Breast epithelium (tissue), 3 donors: ENCODE measurements at regions not wholly inside any gene's neighbourhood (a gene's known extent, or its start where the extent isn't known, plus 50 kb on each side); places are given as distances from the start of the nearest gene placed in this dataset.

Experiments used
- POLR2A ChIP-seq: fragments of 450-650 bp; IDR thresholded peaks from one replicate; pipeline ENCODE4 v1.6.1; 2016; ENCODE audit warnings: antibody characterized with exemption, mild to moderate bottlenecking, moderate library complexity
- POLR2AphosphoS5 ChIP-seq, 3 donors: sonication (generic); formaldehyde crosslinking; IDR thresholded peaks; one replicate each; pipeline ENCODE4 v1.6.1; 2017; ENCODE audit warnings: antibody characterized with exemption in 3 of 3
- TF ChIP-seq, protein P1 (sequence below), 3 donors: fragments of 450-650 bp; IDR thresholded peaks; one replicate each; pipeline ENCODE4 v1.5.1; 2016 to 2017; ENCODE audit warnings: antibody characterized with exemption in 3 of 3, mild to moderate bottlenecking in 3 of 3, moderate library complexity in 3 of 3

DNA sequence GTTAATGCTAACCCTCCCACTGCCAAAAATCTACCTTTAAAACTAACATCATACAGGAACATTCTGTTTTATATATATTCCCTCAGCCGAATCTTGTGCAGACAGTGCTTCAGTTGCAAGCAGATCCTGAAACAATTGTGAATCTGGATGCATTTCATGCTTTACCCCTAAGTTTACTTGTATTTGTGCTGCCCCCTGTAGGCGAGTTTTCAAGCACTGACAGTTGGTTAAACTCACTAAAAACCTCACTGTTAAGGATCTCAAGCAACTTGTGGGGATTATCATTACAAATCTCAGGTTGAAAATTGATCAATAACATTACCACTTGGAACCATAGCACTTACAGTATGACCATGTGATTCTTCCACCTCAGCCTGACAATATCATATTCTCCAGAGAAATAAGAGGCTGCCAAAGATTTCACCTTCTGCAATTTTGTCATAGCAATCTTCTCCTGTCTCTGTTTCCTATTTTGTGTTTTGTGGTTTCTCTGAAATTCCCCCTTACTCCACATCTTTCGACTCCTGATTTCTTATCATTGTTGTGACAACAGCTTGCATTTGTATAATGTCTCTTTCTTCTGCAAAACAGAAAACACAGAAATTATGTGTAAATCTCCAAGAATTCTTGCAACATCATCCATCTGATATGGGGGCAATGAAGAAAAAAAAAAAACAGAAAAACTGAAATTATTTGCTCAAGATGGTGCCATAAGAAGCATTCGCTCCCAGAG, 354.6 kb upstream of the SETBP1 start:
- TF ChIP-seq, protein P1, sequence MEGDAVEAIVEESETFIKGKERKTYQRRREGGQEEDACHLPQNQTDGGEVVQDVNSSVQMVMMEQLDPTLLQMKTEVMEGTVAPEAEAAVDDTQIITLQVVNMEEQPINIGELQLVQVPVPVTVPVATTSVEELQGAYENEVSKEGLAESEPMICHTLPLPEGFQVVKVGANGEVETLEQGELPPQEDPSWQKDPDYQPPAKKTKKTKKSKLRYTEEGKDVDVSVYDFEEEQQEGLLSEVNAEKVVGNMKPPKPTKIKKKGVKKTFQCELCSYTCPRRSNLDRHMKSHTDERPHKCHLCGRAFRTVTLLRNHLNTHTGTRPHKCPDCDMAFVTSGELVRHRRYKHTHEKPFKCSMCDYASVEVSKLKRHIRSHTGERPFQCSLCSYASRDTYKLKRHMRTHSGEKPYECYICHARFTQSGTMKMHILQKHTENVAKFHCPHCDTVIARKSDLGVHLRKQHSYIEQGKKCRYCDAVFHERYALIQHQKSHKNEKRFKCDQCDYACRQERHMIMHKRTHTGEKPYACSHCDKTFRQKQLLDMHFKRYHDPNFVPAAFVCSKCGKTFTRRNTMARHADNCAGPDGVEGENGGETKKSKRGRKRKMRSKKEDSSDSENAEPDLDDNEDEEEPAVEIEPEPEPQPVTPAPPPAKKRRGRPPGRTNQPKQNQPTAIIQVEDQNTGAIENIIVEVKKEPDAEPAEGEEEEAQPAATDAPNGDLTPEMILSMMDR (IDR thresholded peaks at IDR 0.05), result peak in 2 of 3 donors; percentile 25 to 36
- no peak for TF ChIP-seq POLR2A
- no peak for TF ChIP-seq POLR2AphosphoS5 (IDR thresholded peaks at IDR 0.05)
